Prostate gland (tissue), 2 donors: ENCODE measurements at regions not wholly inside any gene's neighbourhood (a gene's known extent, or its start where the extent isn't known, plus 50 kb on each side); places are given as distances from the start of the nearest gene placed in this dataset.

Experiments used
- DNase-seq: peaks from one replicate; pipeline ENCODE4 v3.0.0-alpha.2; 2019; ENCODE audit warnings: low spot score
- H3K27ac ChIP-seq, 2 donors: fragments of 200-600 bp; sonication (generic); 2 replicates each; pipeline ENCODE4 v1.5.1; 2017 to 2019
- H3K27me3 ChIP-seq: fragments of 200-600 bp; sonication (generic); replicated peaks from 2 replicates; pipeline ENCODE4 v1.5.1; 2019; ENCODE audit not compliant: insufficient read depth
- H3K36me3 ChIP-seq, 2 donors: fragments of 200-600 bp; sonication (generic); 1 replicate in 1 of 2; 2 replicates in 1 of 2; pipeline versions ENCODE4 v1.5.1 to v1.8.1; 2017 to 2019
- H3K4me1 ChIP-seq: fragments of 200-600 bp; sonication (generic); replicated peaks from 2 replicates; pipeline ENCODE4 v1.5.1; 2019
- H3K4me3 ChIP-seq, 2 donors: fragments of 200-600 bp; sonication (generic); 2 replicates each; pipeline ENCODE4 v1.5.1; 2017 to 2019
- H3K9me3 ChIP-seq: fragments of 200-600 bp; sonication (generic); 2 replicates; pipeline ENCODE4 v1.5.1; 2017
- POLR2A ChIP-seq: fragments of 450-650 bp; IDR thresholded peaks from one replicate; pipeline ENCODE4 v1.6.1; 2016; ENCODE audit warnings: antibody characterized with exemption, mild to moderate bottlenecking
- POLR2AphosphoS5 ChIP-seq: sonication (generic); formaldehyde crosslinking; IDR thresholded peaks from one replicate; pipeline ENCODE4 v1.6.1; 2017; ENCODE audit warnings: antibody characterized with exemption
- WGBS: methylation state at CpG from one replicate; pipeline ENCODE4 v1.1.5; 2018; 5-methylcytosine and 5-hydroxymethylcytosine counted together
- intact Hi-C: fragments of 100-400 bp; cut with DNase I; formaldehyde crosslinking; loops from one replicate; pipeline ENCODE4 v1.14.2; 2022
- TF ChIP-seq, protein P1 (sequence below), 4 experiments: fragments of 200-600 bp in 2 of 4; fragments of 450-650 bp in 2 of 4; sonication (generic) in 2 of 4; IDR thresholded peaks; 1 replicate in 3 of 4; 2 replicates in 1 of 4; pipeline ENCODE4 v1.5.1; 2016 to 2019; ENCODE audit warnings: antibody characterized with exemption in 4 of 4, mild to moderate bottlenecking in 2 of 4, moderate library complexity in 2 of 4

DNA sequence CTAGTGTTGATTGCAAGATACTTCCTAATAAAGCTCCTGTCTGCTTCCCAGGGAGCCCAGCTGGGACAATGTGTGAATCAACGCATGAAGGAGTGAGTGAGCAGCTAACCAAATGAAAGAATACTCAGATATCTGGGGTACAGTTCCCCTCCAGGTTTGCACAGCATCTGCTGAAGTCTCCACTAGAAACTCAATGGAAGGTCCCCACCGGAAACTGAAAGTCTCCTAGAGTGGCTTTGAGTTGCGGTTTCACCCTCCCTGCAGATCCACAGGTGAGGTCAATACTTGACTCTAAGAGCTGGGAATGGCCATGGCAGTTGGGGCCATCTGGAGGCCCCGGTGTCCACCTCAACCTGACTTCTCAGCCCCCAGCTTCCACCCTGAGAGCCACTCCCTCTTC lies 198.2 kb upstream of the MSX2 start:
- intact Hi-C loops: no loop called here
- no peak overlapping the region for H3K27ac ChIP-seq
- no peak for DNase-seq
- no peak for TF ChIP-seq POLR2A
- TF ChIP-seq, protein P1, sequence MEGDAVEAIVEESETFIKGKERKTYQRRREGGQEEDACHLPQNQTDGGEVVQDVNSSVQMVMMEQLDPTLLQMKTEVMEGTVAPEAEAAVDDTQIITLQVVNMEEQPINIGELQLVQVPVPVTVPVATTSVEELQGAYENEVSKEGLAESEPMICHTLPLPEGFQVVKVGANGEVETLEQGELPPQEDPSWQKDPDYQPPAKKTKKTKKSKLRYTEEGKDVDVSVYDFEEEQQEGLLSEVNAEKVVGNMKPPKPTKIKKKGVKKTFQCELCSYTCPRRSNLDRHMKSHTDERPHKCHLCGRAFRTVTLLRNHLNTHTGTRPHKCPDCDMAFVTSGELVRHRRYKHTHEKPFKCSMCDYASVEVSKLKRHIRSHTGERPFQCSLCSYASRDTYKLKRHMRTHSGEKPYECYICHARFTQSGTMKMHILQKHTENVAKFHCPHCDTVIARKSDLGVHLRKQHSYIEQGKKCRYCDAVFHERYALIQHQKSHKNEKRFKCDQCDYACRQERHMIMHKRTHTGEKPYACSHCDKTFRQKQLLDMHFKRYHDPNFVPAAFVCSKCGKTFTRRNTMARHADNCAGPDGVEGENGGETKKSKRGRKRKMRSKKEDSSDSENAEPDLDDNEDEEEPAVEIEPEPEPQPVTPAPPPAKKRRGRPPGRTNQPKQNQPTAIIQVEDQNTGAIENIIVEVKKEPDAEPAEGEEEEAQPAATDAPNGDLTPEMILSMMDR (IDR thresholded peaks at IDR 0.05): no peak
- TF ChIP-seq POLR2AphosphoS5: no peak
- H3K9me3 ChIP-seq: no peaks in the 10 kb centered on the region
- H3K36me3 ChIP-seq: no peaks in the 10 kb centered on the region
- H3K4me1 ChIP-seq: no peaks in the 10 kb centered on the region
- H3K4me3 ChIP-seq: no peak overlapping the region
- 89% methylated on average over 4 of the region's 4 CpGs for WGBS
- no peaks in the 10 kb centered on the region for H3K27me3 ChIP-seq

DNA sequence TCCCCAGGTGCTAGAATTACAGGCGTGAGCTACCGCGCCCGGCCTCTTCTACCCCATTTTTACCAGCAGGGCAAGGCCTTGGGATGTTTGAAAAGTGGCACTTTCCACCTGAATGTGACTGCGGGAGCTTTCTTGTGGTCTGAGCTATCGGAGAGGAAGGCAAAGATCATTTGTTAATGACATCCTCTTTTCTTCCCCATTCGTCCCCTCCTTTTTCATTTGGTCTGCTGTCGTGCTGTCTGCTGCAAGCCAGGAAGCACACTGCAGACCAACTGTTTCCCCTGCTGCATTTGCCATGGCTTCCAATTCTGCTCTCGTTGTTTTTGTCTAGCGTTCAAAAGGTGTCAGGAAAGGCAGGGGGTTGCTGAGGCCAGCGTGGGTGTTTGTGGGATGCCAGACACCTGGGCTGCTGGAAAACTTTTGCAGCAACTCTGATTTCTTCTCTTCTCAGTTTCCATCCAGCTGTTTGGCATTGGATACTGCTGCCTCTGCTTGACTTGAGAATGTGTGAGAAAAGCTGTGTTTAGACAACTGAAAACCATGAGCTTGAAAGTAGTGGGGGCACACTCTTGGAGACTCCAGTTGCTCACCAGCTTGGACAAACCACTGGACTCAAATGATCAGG lies 196.4 kb upstream of the MSX2 start:
- H3K27me3 ChIP-seq: no peaks in the 10 kb centered on the region
- intact Hi-C loops: no loop called here
- no peaks in the 10 kb centered on the region for H3K36me3 ChIP-seq
- H3K4me1 ChIP-seq: no peaks in the 10 kb centered on the region
- no peak for TF ChIP-seq POLR2A
- no peak for TF ChIP-seq POLR2AphosphoS5
- TF ChIP-seq, protein P1 (IDR thresholded peaks at IDR 0.05): no peak
- WGBS: 75% methylated on average over 11 of the region's 11 CpGs
- H3K27ac ChIP-seq: no peak overlapping the region
- no peak overlapping the region for H3K4me3 ChIP-seq
- no peak for DNase-seq
- no peaks in the 10 kb centered on the region for H3K9me3 ChIP-seq

DNA sequence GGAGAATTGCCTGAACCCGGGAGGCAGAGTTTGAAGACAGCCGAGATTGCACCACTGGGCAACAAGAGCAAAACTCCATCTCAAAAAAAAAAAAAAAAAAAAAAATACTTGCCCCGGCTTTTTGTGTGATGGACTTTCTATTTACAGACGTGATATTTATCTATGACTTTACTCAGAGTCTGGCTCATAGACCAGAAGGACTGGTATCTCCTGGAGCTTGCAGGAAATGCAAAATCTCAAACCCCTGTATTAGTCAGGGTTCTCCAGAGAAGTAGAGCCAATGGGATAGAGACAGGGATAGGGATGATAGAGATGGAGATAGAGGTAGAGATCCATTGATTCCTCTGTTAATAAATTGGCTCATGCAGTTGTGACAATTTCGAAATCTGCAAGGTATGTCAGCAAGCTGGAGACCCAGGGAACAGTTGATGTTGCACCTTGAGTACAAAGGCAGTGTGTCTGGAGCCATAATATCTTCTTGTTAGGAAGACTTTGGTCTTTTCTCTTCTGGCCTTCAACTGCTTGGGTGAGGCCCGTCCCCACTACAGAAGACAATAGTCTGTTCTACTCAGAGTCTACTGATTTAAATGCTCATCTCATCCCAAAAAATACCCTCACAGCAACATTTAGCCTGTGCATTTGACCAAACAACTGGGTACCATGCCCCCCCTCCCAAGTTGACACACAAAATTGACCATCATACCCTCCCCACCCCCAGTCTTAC lies 195.4 kb upstream of the MSX2 start:
- TF ChIP-seq, protein P1 (IDR thresholded peaks at IDR 0.05): no peak
- TF ChIP-seq POLR2A (no peak), POLR2AphosphoS5 (no peak)
- 62% methylated on average over 6 of the region's 6 CpGs for WGBS
- Histone ChIP-seq H3K4me1 (no peaks in the 10 kb centered on the region), H3K27ac (no peak overlapping the region), H3K27me3 (no peaks in the 10 kb centered on the region), H3K4me3 (no peak overlapping the region), H3K36me3 (no peaks in the 10 kb centered on the region), H3K9me3 (no peaks in the 10 kb centered on the region)
- intact Hi-C loops: no loop called here
- DNase-seq: no peak

DNA sequence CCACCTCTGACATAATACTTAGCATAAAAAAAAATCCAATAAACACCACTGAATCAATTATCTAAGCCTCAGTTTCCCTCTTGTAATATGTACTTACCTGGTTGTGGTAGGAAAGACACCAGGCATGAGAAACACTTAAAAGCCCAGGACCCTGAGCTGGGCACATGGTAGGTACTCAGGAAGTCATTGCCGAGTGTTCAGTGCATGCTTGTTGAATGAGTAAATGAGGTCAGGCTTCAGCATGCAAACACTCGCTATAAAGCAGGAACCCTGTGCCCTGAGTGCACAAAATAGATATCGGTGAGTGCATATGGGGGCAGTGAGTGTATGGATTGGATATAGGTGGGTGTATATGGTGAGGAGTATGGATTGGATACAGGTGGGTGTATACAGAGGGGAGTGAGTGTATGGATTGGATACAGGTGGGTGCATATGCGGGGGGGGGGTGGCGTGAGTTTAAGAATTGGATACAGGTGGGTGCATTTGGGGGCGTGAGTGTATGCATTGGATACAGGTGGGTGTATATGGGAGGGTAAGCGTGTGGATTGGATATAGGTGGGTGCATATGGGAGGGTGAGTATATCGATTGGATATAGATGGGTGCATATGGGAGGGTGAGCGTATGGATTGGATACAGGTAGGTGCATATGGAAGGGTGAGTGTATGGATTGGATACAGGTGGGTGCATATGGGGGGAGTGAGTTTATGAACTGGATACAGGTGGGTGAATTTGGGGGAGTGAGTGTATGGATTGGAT lies 194.3 kb upstream of the MSX2 start:
- intact Hi-C loops: no loop called here
- H3K4me1 ChIP-seq: no peaks in the 10 kb centered on the region
- no peaks in the 10 kb centered on the region for H3K9me3 ChIP-seq
- H3K4me3 ChIP-seq: no peak overlapping the region
- no peaks in the 10 kb centered on the region for H3K36me3 ChIP-seq
- WGBS: 86% methylated on average over 9 of the region's 9 CpGs
- no peak overlapping the region for H3K27ac ChIP-seq
- H3K27me3 ChIP-seq: no peaks in the 10 kb centered on the region
- TF ChIP-seq POLR2A: no peak
- TF ChIP-seq, protein P1 (IDR thresholded peaks at IDR 0.05): no peak
- no peak for TF ChIP-seq POLR2AphosphoS5
- DNase-seq: no peak
